ENCODE measurements at regions not wholly inside any gene's neighbourhood (a gene's known extent, or its start where the extent isn't known, plus 50 kb on each side); places are given as distances from the start of the nearest gene placed in this dataset.
A peak's percentile ranks its signal among the peaks of the same experiment; 100 is the strongest.

- POLR2A ChIA-PET: no interaction called here
- Mint-ChIP-seq H3K9me3 (no peaks in the 10 kb centered on the region), H3K27ac (no peak overlapping the region), H3K4me1 (no peaks in the 10 kb centered on the region), H3K36me3 (no peaks in the 10 kb centered on the region), H3K27me3 (peaks cover 9% of the 10 kb centered on the region), H3K4me3 (no peak overlapping the region)
- no peak for ATAC-seq (ENCODE audit: low read depth)
- no peak for DNase-seq
Measured at GRCh38 chr1:34418166-34418565, 241.5 kb downstream of the C1orf94 start.

GRCh38 chr1:34419663-34420136, 243.0 kb downstream of the C1orf94 start:
- no peak overlapping the region for H3K27ac Mint-ChIP-seq
- H3K9me3 Mint-ChIP-seq: no peaks in the 10 kb centered on the region
- H3K27me3 Mint-ChIP-seq: peaks cover 11% of the 10 kb centered on the region
- H3K36me3 Mint-ChIP-seq: no peaks in the 10 kb centered on the region
- POLR2A ChIA-PET: no interaction called here
- no peaks in the 10 kb centered on the region for H3K4me1 Mint-ChIP-seq
- H3K4me3 Mint-ChIP-seq: no peak overlapping the region
- no peak for DNase-seq
- ATAC-seq (ENCODE audit: low read depth): no peak

GRCh38 chr1:34425046-34425445, 248.3 kb downstream of the C1orf94 start:
- Mint-ChIP-seq H3K4me1 (no peaks in the 10 kb centered on the region), H3K4me3 (no peak overlapping the region), H3K27me3 (peaks cover 4% of the 10 kb centered on the region), H3K9me3 (no peaks in the 10 kb centered on the region), H3K36me3 (no peaks in the 10 kb centered on the region), H3K27ac (no peak overlapping the region)
- POLR2A ChIA-PET: no interaction called here
- DNase-seq (no peak), ATAC-seq (ENCODE audit: low read depth) (no peak)

- H3K27me3 Mint-ChIP-seq: peaks cover 4% of the 10 kb centered on the region
- no peak overlapping the region for H3K27ac Mint-ChIP-seq
- no peaks in the 10 kb centered on the region for H3K9me3 Mint-ChIP-seq
- DNase-seq: no peak
- ATAC-seq (ENCODE audit: low read depth): no peak
- POLR2A ChIA-PET: no interaction called here
- no peak overlapping the region for H3K4me3 Mint-ChIP-seq
- no peaks in the 10 kb centered on the region for H3K4me1 Mint-ChIP-seq
- H3K36me3 Mint-ChIP-seq: no peaks in the 10 kb centered on the region
Measured at GRCh38 chr1:34425785-34426184, 249.1 kb downstream of the C1orf94 start.

- no peak for DNase-seq
- no peak for ATAC-seq (ENCODE audit: low read depth)
- POLR2A ChIA-PET: no interaction called here
- Mint-ChIP-seq H3K27ac (no peak overlapping the region), H3K27me3 (peaks cover 4% of the 10 kb centered on the region), H3K4me3 (no peak overlapping the region), H3K36me3 (no peaks in the 10 kb centered on the region), H3K9me3 (no peaks in the 10 kb centered on the region), H3K4me1 (no peaks in the 10 kb centered on the region)
Measured at GRCh38 chr1:34426325-34426896, 249.7 kb downstream of the C1orf94 start.

GRCh38 chr1:34427170-34427569, 250.5 kb downstream of the C1orf94 start:
- POLR2A ChIA-PET: no interaction called here
- DNase-seq (no peak), ATAC-seq (ENCODE audit: low read depth) (no peak)
- Mint-ChIP-seq H3K4me3 (no peak overlapping the region), H3K4me1 (no peaks in the 10 kb centered on the region), H3K9me3 (no peaks in the 10 kb centered on the region), H3K27me3 (peaks cover 4% of the 10 kb centered on the region), H3K36me3 (no peaks in the 10 kb centered on the region), H3K27ac (no peak overlapping the region)

GRCh38 chr1:34433099-34433498, 256.4 kb downstream of the C1orf94 start:
- Mint-ChIP-seq H3K9me3 (no peaks in the 10 kb centered on the region), H3K4me1 (no peaks in the 10 kb centered on the region), H3K4me3 (no peak overlapping the region), H3K27ac (no peak overlapping the region), H3K36me3 (no peaks in the 10 kb centered on the region), H3K27me3 (peaks cover 2% of the 10 kb centered on the region)
- ATAC-seq (ENCODE audit: low read depth) (no peak), DNase-seq (no peak)
- POLR2A ChIA-PET: no interaction called here

- Mint-ChIP-seq H3K9me3 (no peaks in the 10 kb centered on the region), H3K27ac (no peak overlapping the region), H3K4me3 (no peak overlapping the region), H3K4me1 (no peaks in the 10 kb centered on the region), H3K27me3 (peaks cover 2% of the 10 kb centered on the region), H3K36me3 (no peaks in the 10 kb centered on the region)
- DNase-seq (no peak), ATAC-seq (ENCODE audit: low read depth) (no peak)
- POLR2A ChIA-PET: no interaction called here
Measured at GRCh38 chr1:34436836-34437235, 260.1 kb downstream of the C1orf94 start.

GRCh38 chr1:34441259-34442069, 264.8 kb downstream of the C1orf94 start:
- ATAC-seq (ENCODE audit: low read depth): no peak
- H3K4me1 Mint-ChIP-seq: no peaks in the 10 kb centered on the region
- H3K9me3 Mint-ChIP-seq: no peaks in the 10 kb centered on the region
- no peak for DNase-seq
- H3K27ac Mint-ChIP-seq: no peak overlapping the region
- H3K27me3 Mint-ChIP-seq: peaks cover 4% of the 10 kb centered on the region
- H3K36me3 Mint-ChIP-seq: no peaks in the 10 kb centered on the region
- POLR2A ChIA-PET: no interaction called here
- no peak overlapping the region for H3K4me3 Mint-ChIP-seq

GRCh38 chr1:34444516-34444915, 267.8 kb downstream of the C1orf94 start:
- POLR2A ChIA-PET: no interaction called here
- no peak for DNase-seq
- Mint-ChIP-seq H3K4me1 (no peaks in the 10 kb centered on the region), H3K9me3 (no peaks in the 10 kb centered on the region), H3K36me3 (no peaks in the 10 kb centered on the region), H3K27ac (no peak overlapping the region), H3K4me3 (no peak overlapping the region), H3K27me3 (peaks cover 9% of the 10 kb centered on the region)
- no peak for ATAC-seq (ENCODE audit: low read depth)

GRCh38 chr1:34450325-34450724, 273.6 kb downstream of the C1orf94 start:
- no peak for ATAC-seq (ENCODE audit: low read depth)

GRCh38 chr1:34452451-34452850, 275.7 kb downstream of the C1orf94 start:
- ATAC-seq (ENCODE audit: low read depth) (no peak), DNase-seq (no peak)
- Mint-ChIP-seq H3K4me3 (no peak overlapping the region), H3K9me3 (no peaks in the 10 kb centered on the region), H3K27me3 (no peaks in the 10 kb centered on the region), H3K27ac (no peak overlapping the region), H3K36me3 (no peaks in the 10 kb centered on the region), H3K4me1 (no peaks in the 10 kb centered on the region)
- POLR2A ChIA-PET: no interaction called here

More at GRCh38 chr1:34450325-34450724, 273.6 kb downstream of the C1orf94 start:
- no peaks in the 10 kb centered on the region for H3K36me3 Mint-ChIP-seq
- POLR2A ChIA-PET: no interaction called here
- H3K4me3 Mint-ChIP-seq: no peak overlapping the region
- H3K9me3 Mint-ChIP-seq: no peaks in the 10 kb centered on the region
- H3K27me3 Mint-ChIP-seq: peaks cover 6% of the 10 kb centered on the region
- DNase-seq: no peak
- no peak overlapping the region for H3K27ac Mint-ChIP-seq
- H3K4me1 Mint-ChIP-seq: no peaks in the 10 kb centered on the region

GRCh38 chr1:34455121-34455520, 278.4 kb downstream of the C1orf94 start:
- no peak for ATAC-seq (ENCODE audit: low read depth)
- no peaks in the 10 kb centered on the region for H3K27me3 Mint-ChIP-seq
- H3K27ac Mint-ChIP-seq: no peak overlapping the region

GRCh38 chr1:34460193-34460592, 283.5 kb downstream of the C1orf94 start:
- Mint-ChIP-seq H3K27me3 (no peaks in the 10 kb centered on the region), H3K27ac (no peak overlapping the region), H3K36me3 (no peaks in the 10 kb centered on the region), H3K9me3 (no peaks in the 10 kb centered on the region), H3K4me3 (no peak overlapping the region), H3K4me1 (no peaks in the 10 kb centered on the region)
- DNase-seq (peak; percentile 35), ATAC-seq (ENCODE audit: low read depth) (no peak)
- POLR2A ChIA-PET: no interaction called here

More at GRCh38 chr1:34455121-34455520, 278.4 kb downstream of the C1orf94 start:
- H3K4me3 Mint-ChIP-seq: no peak overlapping the region
- no peak for DNase-seq
- POLR2A ChIA-PET: no interaction called here
- H3K9me3 Mint-ChIP-seq: no peaks in the 10 kb centered on the region
- H3K36me3 Mint-ChIP-seq: no peaks in the 10 kb centered on the region
- H3K4me1 Mint-ChIP-seq: no peaks in the 10 kb centered on the region
